Skeletal muscle satellite cell (primary cell): ENCODE measurements at regions not wholly inside any gene's neighbourhood (a gene's known extent, or its start where the extent isn't known, plus 50 kb on each side); places are given as distances from the start of the nearest gene placed in this dataset.

ENCODE experiments used
- H3K27me3 ChIP-seq: 2 replicates; pipeline ENCODE4 v1.7.0; 2013; ENCODE audit warnings: low read length; ENCODE audit not compliant: control insufficient read depth, insufficient read depth
- H3K36me3 ChIP-seq: 2 replicates; pipeline ENCODE4 v1.7.0; 2013; ENCODE audit warnings: mild to moderate bottlenecking, control low read depth, low read length; ENCODE audit not compliant: insufficient read depth
- H3K4me1 ChIP-seq: 2 replicates; pipeline ENCODE4 v1.7.0; 2013; ENCODE audit warnings: low read length; ENCODE audit not compliant: control insufficient read depth, insufficient read depth
- H3K4me2 ChIP-seq: 2 replicates; pipeline ENCODE4 v1.7.0; 2013; ENCODE audit warnings: mild to moderate bottlenecking, low read length
- H3K4me3 ChIP-seq: 2 replicates; pipeline ENCODE4 v1.7.0; 2013; ENCODE audit warnings: low read length
- H3K9ac ChIP-seq: 2 replicates; pipeline ENCODE4 v1.7.0; 2013; ENCODE audit warnings: mild to moderate bottlenecking, low read depth, low read length, moderate library complexity
- H3K9me3 ChIP-seq: replicated peaks from 2 replicates; pipeline ENCODE4 v1.7.0; 2013; ENCODE audit warnings: mild to moderate bottlenecking, control low read depth, low read length

DNA sequence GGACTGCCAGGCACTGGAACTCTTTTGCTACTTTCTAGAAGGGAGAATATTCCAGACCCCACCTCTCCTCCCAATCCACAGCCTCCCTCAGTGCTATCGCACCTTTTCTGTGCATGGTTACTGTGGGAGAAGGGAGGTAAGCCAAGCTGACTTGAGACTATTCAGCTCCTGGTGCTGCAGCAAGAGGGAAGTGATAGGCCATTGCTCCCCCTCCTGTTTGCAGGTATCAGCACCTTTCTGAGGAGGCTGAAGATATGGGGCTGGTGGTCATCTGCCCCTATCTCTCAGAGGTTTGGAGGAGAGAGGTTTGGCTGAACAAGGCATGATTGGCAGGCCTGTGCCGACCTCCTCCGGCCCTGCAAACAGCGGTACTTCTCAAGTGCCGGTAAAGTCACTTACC is 103.3 kb upstream of the GATB start:
- Histone ChIP-seq H3K4me1 (no peaks in the 10 kb centered on the region), H3K36me3 (no peaks in the 10 kb centered on the region), H3K9ac (no peak overlapping the region), H3K27me3 (peaks cover 8% of the 10 kb centered on the region), H3K4me3 (no peak overlapping the region), H3K9me3 (no peaks in the 10 kb centered on the region), H3K4me2 (no peak overlapping the region)

GRCh38 chr4:151862766-151863165 is 102.0 kb upstream of the GATB start:
- Histone ChIP-seq H3K36me3 (no peaks in the 10 kb centered on the region), H3K4me1 (no peaks in the 10 kb centered on the region), H3K9ac (no peak overlapping the region), H3K27me3 (peaks cover 8% of the 10 kb centered on the region), H3K9me3 (no peaks in the 10 kb centered on the region), H3K4me2 (no peak overlapping the region), H3K4me3 (no peak overlapping the region)

GRCh38 chr4:151860561-151861093 is 99.8 kb upstream of the GATB start:
- Histone ChIP-seq H3K9me3 (no peaks in the 10 kb centered on the region), H3K4me3 (no peak overlapping the region), H3K4me1 (no peaks in the 10 kb centered on the region), H3K9ac (no peak overlapping the region), H3K36me3 (no peaks in the 10 kb centered on the region), H3K4me2 (no peak overlapping the region), H3K27me3 (peaks cover 4% of the 10 kb centered on the region)

GRCh38 chr4:151859641-151860040 is 98.8 kb upstream of the GATB start:
- Histone ChIP-seq H3K4me3 (no peak overlapping the region), H3K4me1 (no peaks in the 10 kb centered on the region), H3K9me3 (no peaks in the 10 kb centered on the region), H3K9ac (no peak overlapping the region), H3K4me2 (no peak overlapping the region), H3K27me3 (peaks cover 4% of the 10 kb centered on the region), H3K36me3 (no peaks in the 10 kb centered on the region)

DNA sequence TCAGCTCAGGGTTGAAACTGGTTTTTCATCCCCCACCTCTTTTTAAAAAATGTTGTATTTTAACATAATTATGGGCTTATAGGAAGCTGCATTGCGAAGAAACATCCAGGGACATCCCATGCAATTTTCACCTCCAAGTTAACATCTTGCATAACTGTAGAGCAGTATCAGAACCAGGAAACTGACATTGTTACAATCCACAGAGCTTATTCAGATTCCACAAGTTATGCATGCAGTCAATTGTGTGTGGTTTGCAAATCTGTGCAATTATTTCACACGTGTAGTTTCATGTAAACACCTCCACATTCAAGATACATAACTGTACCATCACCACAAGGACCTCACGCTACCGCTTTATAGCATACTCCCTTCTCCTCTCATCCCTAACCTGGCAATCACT is 97.5 kb upstream of the GATB start:
- peaks cover 4% of the 10 kb centered on the region for H3K27me3 ChIP-seq
- H3K4me2 ChIP-seq: no peak overlapping the region
- no peaks in the 10 kb centered on the region for H3K4me1 ChIP-seq
- H3K9ac ChIP-seq: no peak overlapping the region
- no peaks in the 10 kb centered on the region for H3K36me3 ChIP-seq
- H3K4me3 ChIP-seq: no peak overlapping the region
- H3K9me3 ChIP-seq: no peaks in the 10 kb centered on the region

DNA sequence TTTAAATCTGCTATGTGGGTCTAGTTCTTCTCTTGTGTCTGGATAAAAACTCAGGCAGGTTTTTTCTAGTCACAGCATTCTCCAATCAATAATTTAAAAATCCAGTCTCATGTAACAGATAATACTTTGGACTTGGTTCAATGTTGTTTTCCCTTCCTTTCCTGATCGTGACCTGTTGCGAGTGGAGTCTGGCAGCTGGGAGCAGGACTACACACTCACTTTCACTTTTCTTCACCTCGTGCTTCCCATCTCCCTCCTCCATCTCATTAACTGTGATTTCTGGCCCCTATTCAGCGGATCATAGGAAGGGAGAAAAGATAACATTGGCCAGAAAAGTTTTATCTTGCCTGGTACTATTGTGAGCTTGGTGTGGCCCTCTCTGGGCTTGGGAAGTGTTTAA is 96.6 kb upstream of the GATB start:
- H3K4me2 ChIP-seq: no peak overlapping the region
- no peak overlapping the region for H3K9ac ChIP-seq
- no peak overlapping the region for H3K4me3 ChIP-seq
- peaks cover 4% of the 10 kb centered on the region for H3K27me3 ChIP-seq
- no peaks in the 10 kb centered on the region for H3K4me1 ChIP-seq
- no peaks in the 10 kb centered on the region for H3K36me3 ChIP-seq
- no peaks in the 10 kb centered on the region for H3K9me3 ChIP-seq

DNA sequence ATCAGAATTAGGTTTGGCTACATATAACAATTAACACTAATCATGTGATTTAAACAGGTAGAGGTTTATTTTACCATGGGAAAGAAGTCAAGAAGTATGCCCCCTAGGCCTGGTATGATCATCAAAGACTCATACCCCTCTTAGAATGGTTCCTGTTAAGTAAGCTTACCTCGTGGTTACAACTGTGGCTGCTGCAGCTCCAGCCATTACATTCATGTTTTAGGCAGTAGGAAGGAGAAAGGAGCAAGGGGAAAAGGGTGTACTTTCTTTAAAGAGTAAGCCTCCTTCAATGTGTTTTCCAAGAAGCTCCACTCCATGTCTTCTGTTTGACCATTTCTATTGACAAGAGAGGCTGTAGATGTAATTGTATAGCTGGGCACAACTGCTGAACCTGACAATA is 94.9 kb upstream of the GATB start:
- Histone ChIP-seq H3K4me2 (no peak overlapping the region), H3K27me3 (peaks cover 4% of the 10 kb centered on the region), H3K4me3 (no peak overlapping the region), H3K9me3 (no peaks in the 10 kb centered on the region), H3K4me1 (peaks cover 8% of the 10 kb centered on the region), H3K36me3 (no peaks in the 10 kb centered on the region), H3K9ac (no peak overlapping the region)

DNA sequence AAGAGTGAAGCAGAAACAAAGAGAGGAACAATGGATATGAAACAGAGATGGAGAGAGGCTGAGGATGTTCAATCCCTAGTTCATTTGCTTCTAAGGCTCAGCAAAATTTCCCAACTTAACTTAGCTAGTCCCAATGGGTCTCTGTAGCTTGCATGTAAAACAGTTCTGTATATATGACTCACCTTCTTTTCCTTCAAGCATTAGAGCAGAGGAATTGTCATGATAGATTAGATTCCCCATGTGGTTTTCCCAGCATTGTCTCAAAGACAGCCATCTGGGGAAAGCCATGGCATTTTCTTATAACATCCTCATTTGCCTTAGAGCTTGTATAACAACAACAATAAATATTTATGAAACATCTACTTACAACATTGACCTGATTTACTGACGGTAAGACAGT is 93.9 kb upstream of the GATB start:
- no peaks in the 10 kb centered on the region for H3K36me3 ChIP-seq
- H3K9ac ChIP-seq: no peak overlapping the region
- H3K4me1 ChIP-seq: peaks cover 10% of the 10 kb centered on the region
- H3K27me3 ChIP-seq: peaks cover 4% of the 10 kb centered on the region
- H3K4me2 ChIP-seq: no peak overlapping the region
- H3K4me3 ChIP-seq: no peak overlapping the region
- no peaks in the 10 kb centered on the region for H3K9me3 ChIP-seq

DNA sequence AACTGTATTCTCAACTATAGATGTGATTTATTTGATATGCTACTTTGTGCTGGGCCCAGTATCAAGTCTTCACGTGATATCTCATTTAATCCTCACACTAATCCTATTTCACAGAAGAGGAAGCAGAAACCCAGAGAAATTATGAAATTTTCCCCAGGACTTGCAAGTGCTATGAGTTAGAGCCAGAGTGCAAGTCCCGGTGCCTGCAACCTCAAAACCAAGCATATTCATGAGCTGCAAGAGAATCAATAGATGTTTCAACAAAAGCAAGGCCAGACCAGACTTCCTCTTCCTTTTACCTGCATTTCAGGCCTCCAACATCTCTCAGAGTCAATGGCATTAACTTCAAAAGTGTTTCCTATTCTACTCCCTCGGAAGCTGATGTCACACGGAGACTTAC is 92.2 kb upstream of the GATB start:
- H3K36me3 ChIP-seq: no peaks in the 10 kb centered on the region
- no peak overlapping the region for H3K9ac ChIP-seq
- H3K27me3 ChIP-seq: no peaks in the 10 kb centered on the region
- no peaks in the 10 kb centered on the region for H3K9me3 ChIP-seq
- H3K4me1 ChIP-seq: peaks cover 10% of the 10 kb centered on the region
- no peak overlapping the region for H3K4me2 ChIP-seq
- H3K4me3 ChIP-seq: no peak overlapping the region

- Histone ChIP-seq H3K36me3 (no peaks in the 10 kb centered on the region), H3K9ac (no peak overlapping the region), H3K4me3 (no peak overlapping the region), H3K27me3 (no peaks in the 10 kb centered on the region), H3K4me2 (no peak overlapping the region), H3K9me3 (no peaks in the 10 kb centered on the region), H3K4me1 (peaks cover 10% of the 10 kb centered on the region)
These were observed 91.4 kb upstream of the GATB start for GRCh38 chr4:151852202-151852601.

DNA sequence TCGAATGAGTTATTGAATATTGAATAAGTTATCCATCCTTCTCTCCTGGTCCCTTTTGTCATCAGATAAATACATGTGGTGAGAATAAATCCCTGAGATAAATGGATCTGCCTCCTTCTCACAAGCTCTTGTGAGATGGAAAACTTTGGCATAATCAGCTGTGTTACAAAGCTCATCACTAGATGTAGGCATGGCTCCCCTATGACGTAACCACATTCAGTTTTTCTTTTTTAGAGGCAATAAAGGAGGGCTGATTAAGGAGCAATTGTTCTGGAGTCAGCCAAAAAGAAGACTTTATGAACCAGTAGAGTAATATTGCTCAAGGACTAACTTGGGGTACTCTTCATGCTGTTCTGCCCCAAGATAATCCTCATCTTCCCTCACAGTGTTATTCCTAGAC is 90.5 kb upstream of the GATB start:
- Histone ChIP-seq H3K9me3 (no peaks in the 10 kb centered on the region), H3K9ac (no peak overlapping the region), H3K4me2 (no peak overlapping the region), H3K36me3 (no peaks in the 10 kb centered on the region), H3K4me1 (peaks cover 10% of the 10 kb centered on the region), H3K4me3 (no peak overlapping the region), H3K27me3 (no peaks in the 10 kb centered on the region)

GRCh38 chr4:151850791-151851213 is 90.0 kb upstream of the GATB start:
- H3K4me1 ChIP-seq: peaks cover 10% of the 10 kb centered on the region
- H3K9ac ChIP-seq: no peak overlapping the region
- H3K9me3 ChIP-seq: no peaks in the 10 kb centered on the region
- H3K27me3 ChIP-seq: no peaks in the 10 kb centered on the region
- no peaks in the 10 kb centered on the region for H3K36me3 ChIP-seq
- H3K4me2 ChIP-seq: peak overlapping the region; percentile 7
- no peak overlapping the region for H3K4me3 ChIP-seq
